Panc1 (cell line): ENCODE measurements at regions not wholly inside any gene's neighbourhood (a gene's known extent, or its start where the extent isn't known, plus 50 kb on each side); places are given as distances from the start of the nearest gene placed in this dataset.
"Not testable (repeated sequence)": the region's sequence is repeated elsewhere in the genome, so short reads cannot be mapped to it uniquely, and the experiment has no call there.

Experiments used
- POLR2AphosphoS5 ChIP-seq: IDR thresholded peaks from 2 replicates; pipeline ENCODE4 v1.6.1; 2012; ENCODE audit warnings: mild to moderate bottlenecking, low read depth, low read length, moderate library complexity
- SIN3A ChIP-seq: IDR thresholded peaks from 2 replicates; pipeline ENCODE4 v1.6.1; 2012; ENCODE audit warnings: low read depth, mild to moderate bottlenecking, low read length, moderate library complexity, borderline replicate concordance; ENCODE audit not compliant: insufficient read depth
- TCF7L2 ChIP-seq: IDR thresholded peaks from 2 replicates; pipeline ENCODE4 v1.6.1; 2011; ENCODE audit warnings: mild to moderate bottlenecking, low read depth, low read length, inconsistent platforms
- TF ChIP-seq, protein P1 (sequence below): fragments of 450-650 bp; IDR thresholded peaks from 2 replicates; pipeline ENCODE4 v1.5.1; 2017; ENCODE audit warnings: mild to moderate bottlenecking
- TF ChIP-seq, protein P2 (sequence below), 2 experiments: IDR thresholded peaks; 2 replicates each; pipeline ENCODE4 v1.6.1; 2011 to 2012; ENCODE audit warnings: low read depth in 2 of 2, control low read depth in 1 of 2, low read length in 1 of 2, mild to moderate bottlenecking in 1 of 2, moderate library complexity in 1 of 2; ENCODE audit not compliant: insufficient read depth in 1 of 2

DNA sequence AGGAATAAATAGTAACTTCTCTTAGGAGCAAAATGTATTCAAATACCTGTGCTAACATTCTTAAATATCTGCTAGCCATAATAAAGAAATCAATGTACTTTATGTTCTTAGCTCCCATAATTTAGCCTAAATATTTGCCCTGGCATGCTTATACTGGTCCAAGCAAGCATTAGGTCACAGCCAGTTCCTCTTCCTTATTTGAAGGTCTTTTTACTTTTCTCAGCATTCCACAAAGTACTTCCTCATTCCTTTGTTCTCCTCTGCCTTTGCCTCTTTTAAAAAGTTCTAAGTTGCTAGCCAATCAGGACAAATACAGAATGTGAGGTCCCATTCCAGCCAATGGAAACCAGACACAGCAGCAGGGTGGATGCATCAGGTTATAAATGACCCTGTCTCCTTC, 102.9 kb upstream of the INTU start:
- TF ChIP-seq, protein P1, sequence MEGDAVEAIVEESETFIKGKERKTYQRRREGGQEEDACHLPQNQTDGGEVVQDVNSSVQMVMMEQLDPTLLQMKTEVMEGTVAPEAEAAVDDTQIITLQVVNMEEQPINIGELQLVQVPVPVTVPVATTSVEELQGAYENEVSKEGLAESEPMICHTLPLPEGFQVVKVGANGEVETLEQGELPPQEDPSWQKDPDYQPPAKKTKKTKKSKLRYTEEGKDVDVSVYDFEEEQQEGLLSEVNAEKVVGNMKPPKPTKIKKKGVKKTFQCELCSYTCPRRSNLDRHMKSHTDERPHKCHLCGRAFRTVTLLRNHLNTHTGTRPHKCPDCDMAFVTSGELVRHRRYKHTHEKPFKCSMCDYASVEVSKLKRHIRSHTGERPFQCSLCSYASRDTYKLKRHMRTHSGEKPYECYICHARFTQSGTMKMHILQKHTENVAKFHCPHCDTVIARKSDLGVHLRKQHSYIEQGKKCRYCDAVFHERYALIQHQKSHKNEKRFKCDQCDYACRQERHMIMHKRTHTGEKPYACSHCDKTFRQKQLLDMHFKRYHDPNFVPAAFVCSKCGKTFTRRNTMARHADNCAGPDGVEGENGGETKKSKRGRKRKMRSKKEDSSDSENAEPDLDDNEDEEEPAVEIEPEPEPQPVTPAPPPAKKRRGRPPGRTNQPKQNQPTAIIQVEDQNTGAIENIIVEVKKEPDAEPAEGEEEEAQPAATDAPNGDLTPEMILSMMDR, result not testable (repeated sequence)
- TF ChIP-seq TCF7L2, SIN3A, POLR2AphosphoS5: not testable (repeated sequence)
- TF ChIP-seq, protein P2, sequence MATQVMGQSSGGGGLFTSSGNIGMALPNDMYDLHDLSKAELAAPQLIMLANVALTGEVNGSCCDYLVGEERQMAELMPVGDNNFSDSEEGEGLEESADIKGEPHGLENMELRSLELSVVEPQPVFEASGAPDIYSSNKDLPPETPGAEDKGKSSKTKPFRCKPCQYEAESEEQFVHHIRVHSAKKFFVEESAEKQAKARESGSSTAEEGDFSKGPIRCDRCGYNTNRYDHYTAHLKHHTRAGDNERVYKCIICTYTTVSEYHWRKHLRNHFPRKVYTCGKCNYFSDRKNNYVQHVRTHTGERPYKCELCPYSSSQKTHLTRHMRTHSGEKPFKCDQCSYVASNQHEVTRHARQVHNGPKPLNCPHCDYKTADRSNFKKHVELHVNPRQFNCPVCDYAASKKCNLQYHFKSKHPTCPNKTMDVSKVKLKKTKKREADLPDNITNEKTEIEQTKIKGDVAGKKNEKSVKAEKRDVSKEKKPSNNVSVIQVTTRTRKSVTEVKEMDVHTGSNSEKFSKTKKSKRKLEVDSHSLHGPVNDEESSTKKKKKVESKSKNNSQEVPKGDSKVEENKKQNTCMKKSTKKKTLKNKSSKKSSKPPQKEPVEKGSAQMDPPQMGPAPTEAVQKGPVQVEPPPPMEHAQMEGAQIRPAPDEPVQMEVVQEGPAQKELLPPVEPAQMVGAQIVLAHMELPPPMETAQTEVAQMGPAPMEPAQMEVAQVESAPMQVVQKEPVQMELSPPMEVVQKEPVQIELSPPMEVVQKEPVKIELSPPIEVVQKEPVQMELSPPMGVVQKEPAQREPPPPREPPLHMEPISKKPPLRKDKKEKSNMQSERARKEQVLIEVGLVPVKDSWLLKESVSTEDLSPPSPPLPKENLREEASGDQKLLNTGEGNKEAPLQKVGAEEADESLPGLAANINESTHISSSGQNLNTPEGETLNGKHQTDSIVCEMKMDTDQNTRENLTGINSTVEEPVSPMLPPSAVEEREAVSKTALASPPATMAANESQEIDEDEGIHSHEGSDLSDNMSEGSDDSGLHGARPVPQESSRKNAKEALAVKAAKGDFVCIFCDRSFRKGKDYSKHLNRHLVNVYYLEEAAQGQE (IDR thresholded peaks at IDR 0.05; ENCODE audit: insufficient read depth in 1 of 2, low read depth in 2 of 2, low read length in 1 of 2), result not testable (repeated sequence)
